ENCODE measurements at regions not wholly inside any gene's neighbourhood (a gene's known extent, or its start where the extent isn't known, plus 50 kb on each side); places are given as distances from the start of the nearest gene placed in this dataset.

GRCh38 chr6:140285998-140286690 is 911.7 kb upstream of the CITED2 start:
- TF ChIP-seq, protein P1, sequence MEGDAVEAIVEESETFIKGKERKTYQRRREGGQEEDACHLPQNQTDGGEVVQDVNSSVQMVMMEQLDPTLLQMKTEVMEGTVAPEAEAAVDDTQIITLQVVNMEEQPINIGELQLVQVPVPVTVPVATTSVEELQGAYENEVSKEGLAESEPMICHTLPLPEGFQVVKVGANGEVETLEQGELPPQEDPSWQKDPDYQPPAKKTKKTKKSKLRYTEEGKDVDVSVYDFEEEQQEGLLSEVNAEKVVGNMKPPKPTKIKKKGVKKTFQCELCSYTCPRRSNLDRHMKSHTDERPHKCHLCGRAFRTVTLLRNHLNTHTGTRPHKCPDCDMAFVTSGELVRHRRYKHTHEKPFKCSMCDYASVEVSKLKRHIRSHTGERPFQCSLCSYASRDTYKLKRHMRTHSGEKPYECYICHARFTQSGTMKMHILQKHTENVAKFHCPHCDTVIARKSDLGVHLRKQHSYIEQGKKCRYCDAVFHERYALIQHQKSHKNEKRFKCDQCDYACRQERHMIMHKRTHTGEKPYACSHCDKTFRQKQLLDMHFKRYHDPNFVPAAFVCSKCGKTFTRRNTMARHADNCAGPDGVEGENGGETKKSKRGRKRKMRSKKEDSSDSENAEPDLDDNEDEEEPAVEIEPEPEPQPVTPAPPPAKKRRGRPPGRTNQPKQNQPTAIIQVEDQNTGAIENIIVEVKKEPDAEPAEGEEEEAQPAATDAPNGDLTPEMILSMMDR (IDR thresholded peaks at IDR 0.05; ENCODE audit: low read length), result no peak
- TF ChIP-seq EZH2phosphoT487 (IDR thresholded peaks at IDR 0.05; ENCODE audit: low read length) (no peak), EZH2 (optimal IDR thresholded peaks at IDR 0.05; ENCODE audit: low read depth, low read length) (no peak)
